ENCODE measurements at regions not wholly inside any gene's neighbourhood (a gene's known extent, or its start where the extent isn't known, plus 50 kb on each side); places are given as distances from the start of the nearest gene placed in this dataset.

- no peak overlapping the region for H3K9ac ChIP-seq
- H2AFZ ChIP-seq: no peak overlapping the region
- no peak overlapping the region for H3K4me3 ChIP-seq (ENCODE audit: low read depth, low read length)
- TF ChIP-seq CTCF (IDR thresholded peaks at IDR 0.05): no peak
- H3K4me2 ChIP-seq (ENCODE audit: low read length): no peak overlapping the region
- no peaks in the 10 kb centered on the region for H3K9me3 ChIP-seq (ENCODE audit: control insufficient read depth, low read length)
- no peak overlapping the region for H3K27ac ChIP-seq
- H3K36me3 ChIP-seq (ENCODE audit: control insufficient read depth, insufficient read depth, low read length): no peaks in the 10 kb centered on the region
- no peaks in the 10 kb centered on the region for H3K4me1 ChIP-seq
- H3K79me2 ChIP-seq: no peaks in the 10 kb centered on the region
- no peaks in the 10 kb centered on the region for H3K27me3 ChIP-seq (ENCODE audit: control insufficient read depth, insufficient read depth, low read length)
Measured at GRCh38 chr13:53123536-53123935, 94.9 kb downstream of the OLFM4 start.

- no peaks in the 10 kb centered on the region for H3K36me3 ChIP-seq (ENCODE audit: control insufficient read depth, insufficient read depth, low read length)
- no peak for TF ChIP-seq CTCF (IDR thresholded peaks at IDR 0.05)
- no peaks in the 10 kb centered on the region for H3K9me3 ChIP-seq (ENCODE audit: control insufficient read depth, low read length)
- no peaks in the 10 kb centered on the region for H3K79me2 ChIP-seq
- H3K4me2 ChIP-seq (ENCODE audit: low read length): no peak overlapping the region
- H3K9ac ChIP-seq: no peak overlapping the region
- H3K27ac ChIP-seq: no peak overlapping the region
- H3K4me3 ChIP-seq (ENCODE audit: low read depth, low read length): no peak overlapping the region
- H3K4me1 ChIP-seq: no peaks in the 10 kb centered on the region
- H3K27me3 ChIP-seq (ENCODE audit: control insufficient read depth, insufficient read depth, low read length): no peaks in the 10 kb centered on the region
- H2AFZ ChIP-seq: no peak overlapping the region
Measured at GRCh38 chr13:53124623-53125022, 96.0 kb downstream of the OLFM4 start.

DNA sequence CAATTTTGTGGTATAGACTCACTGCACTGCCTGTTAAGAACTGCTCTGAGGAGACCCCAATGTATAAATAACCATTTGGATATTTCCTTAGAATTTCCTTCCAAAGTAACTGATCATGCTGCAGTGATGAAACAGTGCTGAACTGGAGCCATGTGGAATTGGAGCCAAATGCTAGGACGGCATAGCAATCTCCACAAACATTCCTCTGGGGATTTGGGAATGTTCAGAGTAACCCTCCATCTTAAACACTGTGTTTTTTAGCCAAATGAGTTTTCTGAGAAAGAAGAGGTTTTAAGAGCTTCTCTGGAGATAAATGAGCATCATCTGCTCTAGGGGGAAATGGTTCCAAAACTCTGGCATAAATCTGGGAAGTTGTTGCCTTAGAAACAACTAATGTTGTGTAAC is 98.2 kb downstream of the OLFM4 start:
- H3K27ac ChIP-seq: no peak overlapping the region
- TF ChIP-seq CTCF (IDR thresholded peaks at IDR 0.05): no peak
- H3K4me3 ChIP-seq (ENCODE audit: low read depth, low read length): no peak overlapping the region
- H3K9me3 ChIP-seq (ENCODE audit: control insufficient read depth, low read length): no peaks in the 10 kb centered on the region
- no peak overlapping the region for H3K9ac ChIP-seq
- H2AFZ ChIP-seq: no peak overlapping the region
- H3K79me2 ChIP-seq: no peaks in the 10 kb centered on the region
- no peak overlapping the region for H3K4me2 ChIP-seq (ENCODE audit: low read length)
- H3K4me1 ChIP-seq: no peaks in the 10 kb centered on the region
- no peaks in the 10 kb centered on the region for H3K27me3 ChIP-seq (ENCODE audit: control insufficient read depth, insufficient read depth, low read length)
- no peaks in the 10 kb centered on the region for H3K36me3 ChIP-seq (ENCODE audit: control insufficient read depth, insufficient read depth, low read length)

- Histone ChIP-seq H3K4me1 (no peaks in the 10 kb centered on the region), H2AFZ (no peak overlapping the region), H3K79me2 (no peaks in the 10 kb centered on the region), H3K4me2 (ENCODE audit: low read length) (no peak overlapping the region), H3K4me3 (ENCODE audit: low read depth, low read length) (no peak overlapping the region), H3K36me3 (ENCODE audit: control insufficient read depth, insufficient read depth, low read length) (no peaks in the 10 kb centered on the region), H3K27ac (no peak overlapping the region), H3K9ac (no peak overlapping the region), H3K9me3 (ENCODE audit: control insufficient read depth, low read length) (no peaks in the 10 kb centered on the region), H3K27me3 (ENCODE audit: control insufficient read depth, insufficient read depth, low read length) (no peaks in the 10 kb centered on the region)
- TF ChIP-seq CTCF (IDR thresholded peaks at IDR 0.05): no peak
Measured at GRCh38 chr13:53127373-53127772, 98.8 kb downstream of the OLFM4 start.

DNA sequence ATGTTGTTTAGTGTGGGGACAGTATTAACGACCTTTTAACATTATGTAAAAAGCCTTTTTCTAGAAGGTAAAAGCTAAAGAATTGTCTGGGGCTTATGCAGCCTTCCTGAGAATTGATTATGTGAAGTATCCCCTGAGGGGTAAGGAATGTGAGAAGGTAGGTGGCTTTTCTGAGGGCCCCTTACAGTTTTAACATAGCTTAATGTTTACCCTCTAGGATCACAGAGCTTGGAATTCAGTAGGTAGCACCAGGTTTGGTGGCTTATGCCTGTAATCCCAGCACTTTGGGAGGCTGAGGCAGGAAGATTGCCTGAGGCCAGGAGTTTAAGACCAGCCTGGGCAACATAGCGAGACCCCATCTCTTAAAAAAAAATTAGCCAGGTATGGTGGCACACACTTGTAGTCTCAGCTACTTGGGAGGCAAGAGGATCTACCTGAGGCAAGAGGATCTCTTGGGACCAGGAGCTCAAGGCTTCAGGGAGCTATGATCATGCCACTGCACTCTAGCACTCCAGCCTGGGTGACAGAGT is 101.3 kb downstream of the OLFM4 start:
- Histone ChIP-seq H3K4me3 (ENCODE audit: low read depth, low read length) (no peak overlapping the region), H3K9me3 (ENCODE audit: control insufficient read depth, low read length) (no peaks in the 10 kb centered on the region), H3K9ac (no peak overlapping the region), H3K4me1 (no peaks in the 10 kb centered on the region), H2AFZ (no peak overlapping the region), H3K27me3 (ENCODE audit: control insufficient read depth, insufficient read depth, low read length) (no peaks in the 10 kb centered on the region), H3K79me2 (no peaks in the 10 kb centered on the region), H3K36me3 (ENCODE audit: control insufficient read depth, insufficient read depth, low read length) (no peaks in the 10 kb centered on the region), H3K27ac (no peak overlapping the region), H3K4me2 (ENCODE audit: low read length) (no peak overlapping the region)
- TF ChIP-seq CTCF (IDR thresholded peaks at IDR 0.05): no peak
